H1 (cell line): ENCODE measurements at regions not wholly inside any gene's neighbourhood (a gene's known extent, or its start where the extent isn't known, plus 50 kb on each side); places are given as distances from the start of the nearest gene placed in this dataset.

ENCODE experiments used
- CTCF ChIA-PET: fragments of 300-600 bp; sonication (Branson Sonifier 250); formaldehyde crosslinking; loops from one replicate; lab custom pipeline; 2021; ENCODE audit not compliant: partially characterized antibody; lab: Charles Lee
- POLR2A ChIA-PET: fragments of 300-600 bp; sonication (Branson Sonifier 250); formaldehyde crosslinking; loops from one replicate; lab custom pipeline; 2021; ENCODE audit warnings: inconsistent platforms; ENCODE audit not compliant: partially characterized antibody; lab: Charles Lee
- DNase-seq, 2 experiments: peaks; one replicate each; pipeline versions ENCODE4 v3.0.0 to v3.0.0-alpha.2; 2010 to 2022; ENCODE audit warnings: low spot score in 2 of 2, low read depth in 1 of 2, mixed read lengths in 1 of 2
- FAIRE-seq: peaks from 2 replicates; lab custom pipeline; 2011; peaks lifted over from hg19 to GRCh38; lab: Jason Lieb, UNC
- H2AFZ ChIP-seq: 2 replicates; pipeline ENCODE4 v1.8.1; 2012; ENCODE audit warnings: low read length, inconsistent platforms
- H2AK5ac ChIP-seq: 2 replicates; pipeline ENCODE4 v1.6.1; 2013; ENCODE audit warnings: low read depth, low read length
- H2BK120ac ChIP-seq: replicated peaks from 2 replicates; pipeline ENCODE3; 2013; ENCODE audit warnings: low read depth, low read length, inconsistent platforms
- H2BK12ac ChIP-seq: 2 replicates; pipeline ENCODE4 v1.6.1; 2013; ENCODE audit warnings: low read depth, low read length
- H2BK15ac ChIP-seq: 2 replicates; pipeline ENCODE4 v1.6.1; 2013; ENCODE audit warnings: low read length
- H2BK20ac ChIP-seq: 2 replicates; pipeline ENCODE4 v1.6.1; 2013; ENCODE audit warnings: low read length
- H2BK5ac ChIP-seq: 2 replicates; pipeline ENCODE4 v1.6.1; 2013; ENCODE audit warnings: low read depth, low read length
- H3K14ac ChIP-seq: 2 replicates; pipeline ENCODE4 v1.6.1; 2013; ENCODE audit warnings: inconsistent platforms; ENCODE audit not compliant: insufficient read length
- H3K18ac ChIP-seq: 2 replicates; pipeline ENCODE4 v1.6.1; 2013; ENCODE audit warnings: low read length; ENCODE audit errors: extremely low read depth
- H3K23ac ChIP-seq: 2 replicates; pipeline ENCODE4 v1.6.1; 2013; ENCODE audit warnings: inconsistent platforms; ENCODE audit not compliant: insufficient read length
- H3K23me2 ChIP-seq: 2 replicates; pipeline ENCODE4 v1.6.1; 2013; ENCODE audit warnings: low read depth, low read length
- H3K27ac ChIP-seq: 2 replicates; pipeline ENCODE4 v1.6.1; 2011; ENCODE audit warnings: low read depth, low read length, inconsistent platforms
- H3K27me3 ChIP-seq, 4 experiments: replicated peaks in 1 of 4; 1 replicate in 1 of 4; 2 replicates in 3 of 4; pipeline versions ENCODE4 v1.6.1 to v1.8.1; 2011 to 2013; ENCODE audit warnings: low read length in 3 of 4, mild to moderate bottlenecking in 3 of 4, inconsistent platforms in 2 of 4, mixed read lengths in 2 of 4, moderate library complexity in 1 of 4; ENCODE audit not compliant: control insufficient read depth in 3 of 4, insufficient read depth in 3 of 4; ENCODE audit errors: extremely low read depth in 1 of 4
- H3K36me3 ChIP-seq, 4 experiments: 2 replicates each; pipeline versions ENCODE4 v1.6.1 to v1.8.1; 2011 to 2013; ENCODE audit warnings: mild to moderate bottlenecking in 4 of 4, low read length in 3 of 4, moderate library complexity in 2 of 4, control low read depth in 1 of 4, inconsistent platforms in 1 of 4; ENCODE audit not compliant: insufficient read depth in 4 of 4, control insufficient read depth in 2 of 4
- H3K4ac ChIP-seq: replicated peaks from 2 replicates; pipeline ENCODE3; 2013; ENCODE audit warnings: low read length, low read depth, mixed read lengths, inconsistent platforms; ENCODE audit not compliant: insufficient read length
- H3K4me1 ChIP-seq, 4 experiments: replicated peaks in 1 of 4; 1 replicate in 1 of 4; 2 replicates in 3 of 4; pipeline versions ENCODE4 v1.6.1 to v1.8.1; 2011 to 2013; ENCODE audit warnings: low read length in 3 of 4, inconsistent platforms in 2 of 4, mixed read lengths in 1 of 4; ENCODE audit not compliant: insufficient read depth in 4 of 4, control insufficient read depth in 3 of 4
- H3K4me2 ChIP-seq, 2 experiments: 2 replicates each; pipeline versions ENCODE4 v1.6.1 to v1.8.1; 2011 to 2013; ENCODE audit warnings: low read depth in 2 of 2, low read length in 2 of 2, control low read depth in 1 of 2, inconsistent platforms in 1 of 2, mild to moderate bottlenecking in 1 of 2; ENCODE audit not compliant: insufficient read depth in 1 of 2
- H3K4me3 ChIP-seq, 4 experiments: fragments of 200-600, 300-600 bp in 1 of 4; sonication (generic), shearing (Covaris generic), sonication (Bioruptor Twin) in 1 of 4; 2 replicates each; pipeline versions ENCODE4 v1.5.1 to v1.8.1; 2011 to 2016; ENCODE audit warnings: low read length in 4 of 4, low read depth in 3 of 4, control low read depth in 2 of 4, inconsistent platforms in 2 of 4, mild to moderate bottlenecking in 2 of 4, mixed read lengths in 1 of 4, moderate library complexity in 1 of 4; ENCODE audit not compliant: insufficient read depth in 2 of 4; ENCODE audit errors: extremely low read depth in 1 of 4
- H3K56ac ChIP-seq: replicated peaks from 2 replicates; pipeline ENCODE3; 2013; ENCODE audit warnings: low read depth, mild to moderate bottlenecking, mixed read lengths, low read length, inconsistent platforms; ENCODE audit not compliant: insufficient read length
- H3K79me1 ChIP-seq: 2 replicates; pipeline ENCODE4 v1.6.1; 2013; ENCODE audit warnings: low read depth, low read length, control low read depth
- H3K79me2 ChIP-seq, 2 experiments: 2 replicates each; pipeline versions ENCODE4 v1.6.1 to v1.8.1; 2012 to 2013; ENCODE audit warnings: low read length in 2 of 2, mild to moderate bottlenecking in 2 of 2, inconsistent platforms in 1 of 2; ENCODE audit not compliant: insufficient read depth in 2 of 2, control insufficient read depth in 1 of 2
- H3K9ac ChIP-seq, 4 experiments: replicated peaks in 1 of 4; 1 replicate in 1 of 4; 2 replicates in 3 of 4; pipeline versions ENCODE4 v1.6.1 to v1.8.1; 2011 to 2013; ENCODE audit warnings: low read depth in 3 of 4, low read length in 3 of 4, control low read depth in 2 of 4, mild to moderate bottlenecking in 2 of 4, moderate library complexity in 2 of 4, inconsistent platforms in 1 of 4; ENCODE audit errors: extremely low read depth in 1 of 4
- H3K9me3 ChIP-seq, 2 experiments: 2 replicates each; pipeline versions ENCODE4 v1.6.1 to v1.8.1; 2012 to 2013; ENCODE audit warnings: mild to moderate bottlenecking in 2 of 2, moderate library complexity in 2 of 2, control low read depth in 1 of 2, inconsistent platforms in 1 of 2, low read depth in 1 of 2, low read length in 1 of 2, mixed read lengths in 1 of 2; ENCODE audit not compliant: insufficient read depth in 2 of 2
- H4K20me1 ChIP-seq, 2 experiments: replicated peaks in 1 of 2; 2 replicates each; pipeline versions ENCODE3 to v1.8.1; 2011 to 2013; ENCODE audit warnings: inconsistent platforms in 2 of 2, low read length in 2 of 2, mild to moderate bottlenecking in 1 of 2; ENCODE audit not compliant: insufficient read depth in 2 of 2, control insufficient read depth in 1 of 2
- H4K5ac ChIP-seq: 2 replicates; pipeline ENCODE4 v1.6.1; 2013; ENCODE audit warnings: low read length, low read depth, mixed read lengths, inconsistent platforms; ENCODE audit not compliant: insufficient read length
- H4K8ac ChIP-seq: 2 replicates; pipeline ENCODE4 v1.8.0; 2013; ENCODE audit warnings: mild to moderate bottlenecking, moderate library complexity, low read length, inconsistent platforms; ENCODE audit not compliant: insufficient read depth; ENCODE audit errors: extremely low read depth
- H4K91ac ChIP-seq: replicated peaks from 2 replicates; pipeline ENCODE3; 2013; ENCODE audit warnings: low read length, mixed read lengths, inconsistent platforms; ENCODE audit not compliant: insufficient read length
- CHD2 ChIP-seq: IDR thresholded peaks from 2 replicates; pipeline ENCODE4 v1.6.1; 2012; ENCODE audit warnings: low read length, improper control_type of control experiment
- GABPA ChIP-seq: IDR thresholded peaks from 2 replicates; pipeline ENCODE4 v1.6.1; 2011; ENCODE audit warnings: mild to moderate bottlenecking, low read length, moderate library complexity, borderline replicate concordance; ENCODE audit not compliant: insufficient read depth
- RAD21 ChIP-seq, 2 experiments: IDR thresholded peaks in 1 of 2; conservative IDR thresholded peaks in 1 of 2; 2 replicates each; pipeline ENCODE4 v1.6.1; 2011; ENCODE audit warnings: low read depth in 2 of 2, low read length in 2 of 2, improper control_type of control experiment in 1 of 2, inconsistent platforms in 1 of 2, mild to moderate bottlenecking in 1 of 2, moderate library complexity in 1 of 2
- RBBP5 ChIP-seq: IDR thresholded peaks from 2 replicates; pipeline ENCODE4 v1.7.1; 2012; ENCODE audit warnings: low read depth, mild to moderate bottlenecking, inconsistent platforms, low read length, moderate library complexity, borderline replicate concordance
- SP4 ChIP-seq: IDR thresholded peaks from 2 replicates; pipeline ENCODE4 v1.6.1; 2012; ENCODE audit warnings: low read length, inconsistent platforms
- SRF ChIP-seq: IDR thresholded peaks from 2 replicates; pipeline ENCODE4 v1.6.1; 2011; ENCODE audit warnings: mild to moderate bottlenecking, low read depth, low read length, moderate library complexity
- WGBS, 2 experiments: shearing (Covaris generic) in 1 of 2; methylation state at CpG; one replicate each; pipeline versions ENCODE4 v1.1.6 to v1.1.7; 2013 to 2015; ENCODE audit warnings: low lambda C conversion rate in 2 of 2, mixed read lengths in 2 of 2, inconsistent platforms in 1 of 2, low coverage in 1 of 2, missing lambda C conversion rate in 1 of 2; ENCODE audit not compliant: insufficient replicate concordance in 2 of 2, insufficient coverage in 1 of 2, insufficient read length in 1 of 2; ENCODE audit errors: extremely low coverage in 1 of 2, missing lambda C conversion rate in 1 of 2; 5-methylcytosine and 5-hydroxymethylcytosine counted together
- TF ChIP-seq, protein P1 (sequence below): IDR thresholded peaks from 2 replicates; pipeline ENCODE4 v1.6.1; 2012; ENCODE audit warnings: inconsistent platforms
- TF ChIP-seq, protein P2 (sequence below): IDR thresholded peaks from 2 replicates; pipeline ENCODE4 v1.6.1; 2012; ENCODE audit warnings: inconsistent platforms

DNA sequence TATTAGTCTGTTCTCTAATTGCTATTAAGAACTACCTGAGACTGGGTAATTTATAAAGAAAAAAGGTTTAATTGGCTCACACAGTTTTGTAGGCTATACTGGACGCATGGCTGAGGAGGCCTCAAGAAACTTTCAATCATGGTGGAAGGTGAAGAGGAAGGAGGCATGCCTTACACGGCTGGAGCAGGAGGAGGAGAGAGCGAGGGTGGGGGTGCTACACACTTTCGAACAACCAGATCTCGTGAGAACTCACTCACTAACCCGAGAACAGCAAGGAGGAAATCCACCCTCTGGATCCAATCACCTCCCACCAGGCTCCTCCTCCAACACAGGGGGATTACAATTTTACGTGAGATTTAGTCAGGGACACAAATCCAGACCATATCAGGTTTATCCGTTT is 90.0 kb downstream of the RMI1 start:
- ChIA-PET POLR2A (no interaction called here), CTCF (no interaction called here)
- no peak overlapping the region for H3K4ac ChIP-seq

More for the DNA sequence above, 90.0 kb downstream of the RMI1 start:
- H4K91ac ChIP-seq, result no peak overlapping the region
- no peak overlapping the region for H2BK120ac ChIP-seq
- no peak overlapping the region for H4K8ac ChIP-seq
- WGBS, 2 experiments, result 93% methylated on average over 8 of the region's 8 CpGs; no CpG with 5 or more reads in 1 of the 2 experiments
- no peaks in the 10 kb centered on the region for H3K79me2 ChIP-seq
- no peak overlapping the region for H2AK5ac ChIP-seq
- FAIRE-seq, result no peak
- DNase-seq, result no peak
- H2BK20ac ChIP-seq, result no peak overlapping the region
- no peak overlapping the region for H3K23ac ChIP-seq
- H2BK5ac ChIP-seq, result no peak overlapping the region
- H3K9ac ChIP-seq, result no peak overlapping the region
- H3K27ac ChIP-seq, result no peak overlapping the region
- 0 out of 2 replicates have a peak overlapping the region, but pooled peaks have one; percentile 52 for H2AFZ ChIP-seq
- H3K4me3 ChIP-seq, result no peak overlapping the region
- H3K4me2 ChIP-seq, result no peak overlapping the region
- H3K23me2 ChIP-seq, result no peaks in the 10 kb centered on the region
- H4K5ac ChIP-seq, result no peak overlapping the region
- H3K9me3 ChIP-seq, result no peaks in the 10 kb centered on the region; a peak in 1 of 4 replicates
- no peaks in the 10 kb centered on the region for H3K79me1 ChIP-seq
- H3K56ac ChIP-seq, result no peak overlapping the region
- H2BK12ac ChIP-seq, result no peak overlapping the region
- H2BK15ac ChIP-seq, result no peak overlapping the region
- H3K18ac ChIP-seq, result no peak overlapping the region
- no peak overlapping the region for H3K14ac ChIP-seq
- no peaks in the 10 kb centered on the region for H3K27me3 ChIP-seq
- peak; percentile 30; the same call in 1 of the 2 replicates for TF ChIP-seq CHD2
- TF ChIP-seq SP4, result no peak
- TF ChIP-seq RAD21 (IDR thresholded peaks at IDR 0.05 in 1 of 2, conservative IDR thresholded peaks at IDR 0.05 in 1 of 2; ENCODE audit: low read depth in 2 of 2, low read length in 2 of 2), result no peak
- TF ChIP-seq RBBP5, result no peak
- TF ChIP-seq, protein P1, sequence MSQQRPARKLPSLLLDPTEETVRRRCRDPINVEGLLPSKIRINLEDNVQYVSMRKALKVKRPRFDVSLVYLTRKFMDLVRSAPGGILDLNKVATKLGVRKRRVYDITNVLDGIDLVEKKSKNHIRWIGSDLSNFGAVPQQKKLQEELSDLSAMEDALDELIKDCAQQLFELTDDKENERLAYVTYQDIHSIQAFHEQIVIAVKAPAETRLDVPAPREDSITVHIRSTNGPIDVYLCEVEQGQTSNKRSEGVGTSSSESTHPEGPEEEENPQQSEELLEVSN, result peak; percentile 44; the same call in 1 of the 2 replicates
- no peak for TF ChIP-seq SRF
- TF ChIP-seq, protein P2, sequence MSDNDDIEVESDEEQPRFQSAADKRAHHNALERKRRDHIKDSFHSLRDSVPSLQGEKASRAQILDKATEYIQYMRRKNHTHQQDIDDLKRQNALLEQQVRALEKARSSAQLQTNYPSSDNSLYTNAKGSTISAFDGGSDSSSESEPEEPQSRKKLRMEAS, result peak; percentile 64
- TF ChIP-seq GABPA, result no peak
- no peaks in the 10 kb centered on the region for H4K20me1 ChIP-seq
- no peaks in the 10 kb centered on the region for H3K36me3 ChIP-seq
- H3K4me1 ChIP-seq, result no peaks in the 10 kb centered on the region
